ENCODE measurements at regions not wholly inside any gene's neighbourhood (a gene's known extent, or its start where the extent isn't known, plus 50 kb on each side); places are given as distances from the start of the nearest gene placed in this dataset.
"Not testable (repeated sequence)": the region's sequence is repeated elsewhere in the genome, so short reads cannot be mapped to it uniquely, and the experiment has no call there.

- peak; percentile 48 for DNase-seq (ENCODE audit: low read depth, low spot score)
- peak overlapping the region; percentile 100 for H3K27ac ChIP-seq
Measured at GRCh38 chr5:96219580-96220281, 213.3 kb downstream of the PCSK1 start.

- no peak overlapping the region for H3K27ac ChIP-seq
Measured at GRCh38 chr5:96218653-96219052, 214.4 kb downstream of the PCSK1 start.

GRCh38 chr5:96214442-96215197 is 218.4 kb downstream of the PCSK1 start:
- no peak overlapping the region for H3K27ac ChIP-seq
- DNase-seq (ENCODE audit: low read depth, low spot score), result no peak

More at GRCh38 chr5:96218653-96219052, 214.4 kb downstream of the PCSK1 start:
- DNase-seq (ENCODE audit: low read depth, low spot score), result no peak

- DNase-seq (ENCODE audit: low read depth, low spot score), result peak; percentile 36
Measured at GRCh38 chr5:96209829-96210228, 223.2 kb downstream of the PCSK1 start.

GRCh38 chr5:96207420-96207819 is 225.6 kb downstream of the PCSK1 start:
- no peak for DNase-seq (ENCODE audit: low read depth, low spot score)

More at GRCh38 chr5:96209829-96210228, 223.2 kb downstream of the PCSK1 start:
- H3K27ac ChIP-seq, result peak overlapping the region; percentile 14

DNA sequence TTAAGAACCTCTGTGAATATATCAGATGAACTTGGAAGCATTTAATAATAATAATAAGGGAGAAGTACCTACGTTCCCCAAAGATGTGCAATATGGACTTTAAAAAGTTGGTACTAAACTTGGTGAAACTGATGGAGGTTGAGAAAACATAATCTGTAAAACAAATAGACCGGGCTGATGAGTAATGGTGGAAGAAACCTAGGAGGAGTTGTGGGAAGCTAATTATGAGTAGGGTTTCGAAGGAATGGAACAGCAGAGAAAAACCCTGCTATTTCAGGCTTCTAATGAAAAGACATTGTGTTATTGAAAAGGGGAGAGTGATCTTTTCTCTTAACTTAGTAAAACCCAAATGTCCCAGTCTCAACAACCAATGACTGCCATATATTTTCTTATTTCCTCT is 229.3 kb downstream of the PCSK1 start:
- no peak for DNase-seq (ENCODE audit: low read depth, low spot score)
- H3K27ac ChIP-seq, result no peak overlapping the region

More at GRCh38 chr5:96207420-96207819, 225.6 kb downstream of the PCSK1 start:
- H3K27ac ChIP-seq, result no peak overlapping the region

GRCh38 chr5:96201503-96201902 is 231.5 kb downstream of the PCSK1 start:
- H3K27ac ChIP-seq, result no peak overlapping the region
- DNase-seq (ENCODE audit: low read depth, low spot score), result no peak

DNA sequence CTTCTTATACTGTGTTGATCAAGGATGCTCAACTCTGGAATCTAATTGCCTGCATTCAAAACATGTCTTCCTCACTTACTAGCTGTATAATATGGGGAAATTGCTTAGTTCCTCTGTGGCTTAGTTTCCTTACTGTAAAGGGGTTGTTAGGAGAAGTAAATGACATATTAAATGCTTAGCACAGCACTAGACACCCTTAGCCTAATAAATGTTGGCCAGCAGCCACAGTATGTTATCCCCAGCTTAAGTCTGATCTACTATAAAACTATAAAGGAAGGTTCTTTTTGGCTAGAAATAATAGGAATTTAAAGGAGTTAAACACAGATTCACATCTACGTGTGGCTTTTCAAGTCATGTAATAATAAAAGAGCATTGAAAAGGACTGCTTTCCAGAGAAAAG is 232.4 kb downstream of the PCSK1 start:
- DNase-seq (ENCODE audit: low read depth, low spot score), result no peak
- no peak overlapping the region for H3K27ac ChIP-seq

- no peak for DNase-seq (ENCODE audit: low read depth, low spot score)
- H3K27ac ChIP-seq, result no peak overlapping the region
Measured at GRCh38 chr5:96199713-96200183, 233.3 kb downstream of the PCSK1 start.

GRCh38 chr5:96198356-96199058 is 234.5 kb downstream of the PCSK1 start:
- DNase-seq (ENCODE audit: low read depth, low spot score), result no peak
- H3K27ac ChIP-seq, result no peak overlapping the region

DNA sequence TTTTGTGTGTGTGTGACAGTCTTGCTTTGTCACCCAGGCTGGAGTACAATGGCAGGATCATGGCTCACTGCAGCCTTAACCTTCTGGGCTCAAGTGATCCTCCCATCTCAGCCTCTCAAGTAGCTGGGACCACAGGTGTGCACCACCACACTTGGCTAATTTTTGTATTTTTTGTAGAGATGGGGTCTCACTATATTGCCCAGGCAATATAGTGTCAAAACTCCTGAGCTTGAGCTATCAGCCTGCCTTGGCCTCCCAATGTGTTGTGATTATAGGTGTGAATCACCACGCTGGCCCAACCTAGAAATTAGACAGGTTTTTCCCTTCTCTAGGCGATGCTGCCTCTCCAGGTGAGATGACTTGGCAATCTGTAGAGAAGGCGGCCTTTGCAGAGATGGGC is 235.3 kb downstream of the PCSK1 start:
- not testable (repeated sequence) for H3K27ac ChIP-seq; DNase-seq (ENCODE audit: low read depth, low spot score)

DNA sequence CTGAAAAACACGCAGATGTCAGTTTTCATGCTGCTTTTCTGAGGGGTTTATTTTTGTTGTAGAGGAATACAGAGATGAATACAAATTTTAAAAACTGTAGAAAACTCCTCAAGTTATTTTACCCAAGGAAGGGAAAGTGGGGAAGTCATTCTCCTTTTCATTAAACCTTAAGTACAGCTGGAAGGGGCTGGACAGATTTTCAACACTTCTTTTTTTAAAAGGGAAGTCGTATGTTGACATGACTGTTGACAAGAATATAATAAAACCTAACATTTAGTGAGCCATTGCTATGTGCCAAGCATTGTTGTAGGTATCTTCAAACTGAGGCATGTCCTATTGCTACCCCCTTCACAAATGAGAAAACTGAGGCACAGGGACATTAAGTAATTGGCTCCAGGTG is 235.7 kb upstream of the ELL2 start:
- DNase-seq (ENCODE audit: low read depth, low spot score), result no peak
- no peak overlapping the region for H3K27ac ChIP-seq

DNA sequence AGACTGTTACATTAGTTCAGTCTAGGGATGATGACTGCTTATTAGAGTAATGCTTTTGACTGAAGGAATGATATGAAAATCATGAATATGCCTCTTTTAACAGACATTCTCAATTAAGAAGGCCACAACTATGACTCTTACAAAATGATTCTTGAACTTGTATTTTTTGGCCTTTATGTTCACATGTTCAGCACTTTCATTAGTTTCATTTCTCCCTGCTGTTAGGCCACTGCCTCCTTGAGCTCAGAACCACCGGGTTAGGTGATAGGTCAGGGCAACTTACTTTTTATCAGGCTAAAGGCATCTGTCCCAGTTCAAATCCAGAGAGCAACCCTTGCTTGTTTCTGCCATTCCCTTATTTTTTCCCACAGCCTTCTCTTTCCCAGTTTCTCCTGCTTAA is 235.2 kb upstream of the ELL2 start:
- no peak for DNase-seq (ENCODE audit: low read depth, low spot score)
- H3K27ac ChIP-seq, result no peak overlapping the region

DNA sequence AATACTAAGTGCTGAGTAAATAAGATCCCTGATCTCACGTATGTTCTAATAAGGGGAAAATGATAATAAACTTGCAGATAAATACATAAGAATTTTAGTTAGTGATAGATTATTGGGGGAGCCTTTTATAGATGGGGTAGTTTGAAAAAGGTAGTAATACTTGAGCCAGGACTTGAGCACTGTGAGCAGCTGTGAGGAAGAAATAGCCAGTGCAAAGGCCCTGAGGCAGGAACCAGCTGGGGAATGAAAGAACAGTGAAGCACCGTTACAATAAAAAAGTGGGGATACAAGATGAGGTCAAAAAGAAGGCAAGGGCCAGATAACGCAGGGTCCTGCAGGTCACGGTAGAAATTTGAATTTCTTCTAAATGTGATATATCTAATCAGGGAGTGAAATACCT is 234.8 kb upstream of the ELL2 start:
- H3K27ac ChIP-seq, result no peak overlapping the region
- DNase-seq (ENCODE audit: low read depth, low spot score), result no peak

- no peak for DNase-seq (ENCODE audit: low read depth, low spot score)
Measured at GRCh38 chr5:96195123-96195522, 233.5 kb upstream of the ELL2 start.

DNA sequence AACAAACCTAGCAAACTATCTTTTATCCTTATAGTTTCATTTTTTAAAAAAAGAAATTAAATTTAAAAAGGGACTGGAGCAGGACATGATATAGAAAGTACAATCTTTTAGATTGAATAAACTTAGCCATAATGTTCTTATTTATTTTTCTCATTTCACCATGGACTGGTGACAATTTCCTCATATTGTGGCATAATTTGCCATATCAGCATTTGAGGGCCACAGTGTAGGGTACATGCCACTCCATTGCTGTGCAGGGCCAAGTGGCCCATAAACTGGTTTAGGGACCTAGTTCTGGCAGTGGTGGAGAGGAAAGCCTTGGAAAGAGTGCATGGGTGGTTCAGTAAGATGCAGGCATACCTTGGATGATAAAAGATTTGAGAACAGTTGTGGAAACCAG is 232.9 kb upstream of the ELL2 start:
- H3K27ac ChIP-seq, result no peak overlapping the region
- DNase-seq (ENCODE audit: low read depth, low spot score), result no peak

More at GRCh38 chr5:96195123-96195522, 233.5 kb upstream of the ELL2 start:
- no peak overlapping the region for H3K27ac ChIP-seq

DNA sequence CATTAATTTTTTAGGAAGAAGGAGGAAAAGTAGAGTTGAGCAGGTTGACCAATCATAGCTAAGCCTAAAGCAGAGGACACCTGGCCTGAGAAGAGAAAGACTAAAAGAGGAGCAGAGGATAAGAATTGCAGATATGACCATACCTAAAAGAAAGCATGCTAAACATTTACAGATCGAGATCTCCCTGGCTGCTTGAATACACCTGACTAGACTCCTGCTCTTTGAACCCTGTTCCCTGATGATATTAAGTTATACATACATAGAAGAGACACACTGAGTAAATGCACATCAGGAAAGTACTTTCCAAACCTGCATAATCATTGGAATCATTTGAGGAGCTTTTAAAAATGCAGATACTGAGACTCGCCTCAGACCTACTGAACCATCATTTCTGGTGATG is 232.3 kb upstream of the ELL2 start:
- no peak for DNase-seq (ENCODE audit: low read depth, low spot score)
- H3K27ac ChIP-seq, result no peak overlapping the region

- no peak overlapping the region for H3K27ac ChIP-seq
- no peak for DNase-seq (ENCODE audit: low read depth, low spot score)
Measured at GRCh38 chr5:96189987-96190386, 228.3 kb upstream of the ELL2 start.

DNA sequence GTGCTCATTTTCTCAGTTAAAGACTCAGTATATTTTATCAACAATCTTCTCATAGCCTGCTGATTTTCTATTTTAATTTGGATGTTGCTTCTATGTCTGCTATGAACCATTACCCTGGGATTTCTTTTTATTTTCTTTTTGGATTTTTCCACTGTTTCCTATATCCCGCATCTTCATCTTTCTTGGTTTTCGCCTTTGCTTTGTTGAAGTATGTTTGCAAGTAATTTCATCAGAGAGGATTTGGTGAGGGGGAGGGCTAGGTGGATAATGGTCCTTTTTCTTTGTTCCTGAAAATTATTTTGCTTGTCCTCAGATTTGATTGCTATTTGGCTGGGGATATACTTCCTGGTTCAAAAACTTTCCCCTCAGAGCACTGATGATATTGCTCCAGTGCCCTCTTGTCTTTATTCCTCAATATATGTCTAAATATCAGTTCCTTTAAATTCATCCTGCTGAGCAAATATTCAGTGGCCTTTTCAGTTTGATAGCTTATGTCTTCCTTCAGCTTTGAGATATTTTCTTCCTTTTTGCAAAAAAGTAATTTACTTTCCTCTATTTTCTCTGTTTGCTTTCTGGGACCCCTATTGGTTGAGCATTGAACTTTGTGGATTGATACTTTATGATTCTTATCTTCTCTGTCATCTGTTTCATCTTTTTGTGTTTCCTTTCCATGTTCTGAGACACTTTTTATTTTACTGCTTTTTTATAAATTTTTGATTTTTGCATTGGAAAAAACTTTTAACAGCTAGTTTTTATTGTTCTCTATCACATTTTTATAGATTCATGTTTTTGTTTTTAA is 227.6 kb upstream of the ELL2 start:
- no peak overlapping the region for H3K27ac ChIP-seq
- no peak for DNase-seq (ENCODE audit: low read depth, low spot score)
